ENCODE measurements at regions not wholly inside any gene's neighbourhood (a gene's known extent, or its start where the extent isn't known, plus 50 kb on each side); places are given as distances from the start of the nearest gene placed in this dataset.

DNA sequence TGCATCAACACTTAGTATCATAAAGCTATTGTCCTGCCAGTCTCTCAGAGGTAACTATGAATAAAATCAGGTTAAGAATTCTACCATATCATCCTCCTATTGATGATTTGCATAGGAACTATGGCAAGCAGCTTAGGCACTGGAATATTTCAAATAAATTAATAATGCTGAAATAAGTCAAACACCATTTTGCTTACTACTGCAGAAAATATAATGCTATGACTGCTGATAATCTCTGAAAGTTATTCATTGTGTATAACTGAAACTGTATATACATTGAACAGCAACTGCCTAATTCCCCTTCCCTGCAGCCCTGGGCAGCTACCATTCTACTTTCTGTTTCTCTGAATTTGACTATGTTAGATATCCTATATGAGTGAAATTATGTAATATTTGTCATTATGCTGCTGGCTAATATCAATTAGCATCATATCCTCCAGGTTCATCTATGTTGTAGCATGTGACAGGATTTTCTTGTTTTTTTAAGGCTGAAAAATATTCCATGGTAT is 318.8 kb upstream of the SGCG start:
- DNase-seq: no peak
- intact Hi-C loops (cut with DNase I): no loop called here
- Histone ChIP-seq H3K4me1 (no peaks in the 10 kb centered on the region), H3K27me3 (no peaks in the 10 kb centered on the region), H3K36me3 (no peaks in the 10 kb centered on the region), H3K9me3 (peaks cover 0 to 10% (median 0%) of the 10 kb centered on the region in 12 donors), H3K4me3 (no peak overlapping the region), H3K27ac (no peak overlapping the region)
- TF ChIP-seq POLR2A (IDR thresholded peaks at IDR 0.05): no peak
- TF ChIP-seq, protein P1, sequence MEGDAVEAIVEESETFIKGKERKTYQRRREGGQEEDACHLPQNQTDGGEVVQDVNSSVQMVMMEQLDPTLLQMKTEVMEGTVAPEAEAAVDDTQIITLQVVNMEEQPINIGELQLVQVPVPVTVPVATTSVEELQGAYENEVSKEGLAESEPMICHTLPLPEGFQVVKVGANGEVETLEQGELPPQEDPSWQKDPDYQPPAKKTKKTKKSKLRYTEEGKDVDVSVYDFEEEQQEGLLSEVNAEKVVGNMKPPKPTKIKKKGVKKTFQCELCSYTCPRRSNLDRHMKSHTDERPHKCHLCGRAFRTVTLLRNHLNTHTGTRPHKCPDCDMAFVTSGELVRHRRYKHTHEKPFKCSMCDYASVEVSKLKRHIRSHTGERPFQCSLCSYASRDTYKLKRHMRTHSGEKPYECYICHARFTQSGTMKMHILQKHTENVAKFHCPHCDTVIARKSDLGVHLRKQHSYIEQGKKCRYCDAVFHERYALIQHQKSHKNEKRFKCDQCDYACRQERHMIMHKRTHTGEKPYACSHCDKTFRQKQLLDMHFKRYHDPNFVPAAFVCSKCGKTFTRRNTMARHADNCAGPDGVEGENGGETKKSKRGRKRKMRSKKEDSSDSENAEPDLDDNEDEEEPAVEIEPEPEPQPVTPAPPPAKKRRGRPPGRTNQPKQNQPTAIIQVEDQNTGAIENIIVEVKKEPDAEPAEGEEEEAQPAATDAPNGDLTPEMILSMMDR (IDR thresholded peaks at IDR 0.05): no peak
- no peak for ATAC-seq

DNA sequence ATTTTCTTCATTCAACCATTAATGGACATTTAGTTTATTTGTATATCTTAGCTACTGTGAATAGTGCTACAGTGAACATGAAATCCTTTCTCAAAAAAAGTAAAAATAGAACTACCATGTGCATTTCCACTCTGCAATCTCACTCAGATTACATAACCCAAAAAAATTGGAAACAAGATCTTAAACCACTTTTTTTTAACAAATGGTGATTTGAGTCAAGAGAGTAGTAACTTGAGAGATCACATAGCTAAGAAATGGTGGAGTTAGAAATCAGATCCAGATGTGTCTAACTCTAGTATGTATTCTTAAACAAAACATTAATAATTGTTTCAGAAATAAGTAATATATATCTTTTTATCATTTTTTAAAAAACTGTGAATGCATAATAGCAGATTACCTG is 318.3 kb upstream of the SGCG start:
- no peak for DNase-seq
- no peak for TF ChIP-seq POLR2A (IDR thresholded peaks at IDR 0.05)
- TF ChIP-seq, protein P1 (IDR thresholded peaks at IDR 0.05): no peak
- H3K4me3 ChIP-seq: no peak overlapping the region

DNA sequence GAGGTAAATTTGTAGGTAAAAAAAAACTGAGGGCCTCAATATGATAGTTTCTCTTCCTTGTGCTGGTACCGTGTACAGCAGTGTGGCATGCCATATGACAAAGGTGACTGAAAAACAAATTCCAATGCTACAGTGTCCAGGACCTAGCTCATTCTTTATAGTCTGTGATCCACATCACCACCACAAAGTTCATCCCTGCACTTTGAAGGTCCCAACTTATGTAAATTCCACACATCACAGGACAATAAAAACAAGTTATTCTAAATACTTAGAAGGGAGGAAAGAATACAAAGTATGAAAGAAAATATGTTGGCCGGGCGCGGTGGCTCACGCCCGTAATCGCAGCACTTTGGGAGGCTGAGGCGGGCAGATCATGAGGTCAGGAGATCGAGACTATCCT is 314.6 kb upstream of the SGCG start:
- Histone ChIP-seq H3K36me3 (no peaks in the 10 kb centered on the region), H3K4me3 (no peak overlapping the region), H3K9me3 (no peaks in the 10 kb centered on the region), H3K27me3 (no peaks in the 10 kb centered on the region), H3K27ac (no peak overlapping the region), H3K4me1 (no peaks in the 10 kb centered on the region)
- intact Hi-C loops (cut with DNase I): no loop called here
- ATAC-seq (no peak), DNase-seq (no peak)
- TF ChIP-seq, protein P1 (IDR thresholded peaks at IDR 0.05): no peak
- TF ChIP-seq POLR2A (IDR thresholded peaks at IDR 0.05): no peak
- WGBS, 4 donors: 92 to 94% (median 93%) methylated on average over 9 of the region's 9 CpGs

More for the DNA sequence above, 318.3 kb upstream of the SGCG start:
- intact Hi-C loops (cut with DNase I): no loop called here
- H3K27ac ChIP-seq: no peak overlapping the region
- H3K36me3 ChIP-seq: no peaks in the 10 kb centered on the region
- H3K4me1 ChIP-seq: no peaks in the 10 kb centered on the region
- no peak for ATAC-seq
- peaks cover 0 to 6% (median 0%) of the 10 kb centered on the region in 12 donors for H3K9me3 ChIP-seq
- H3K27me3 ChIP-seq: no peaks in the 10 kb centered on the region

DNA sequence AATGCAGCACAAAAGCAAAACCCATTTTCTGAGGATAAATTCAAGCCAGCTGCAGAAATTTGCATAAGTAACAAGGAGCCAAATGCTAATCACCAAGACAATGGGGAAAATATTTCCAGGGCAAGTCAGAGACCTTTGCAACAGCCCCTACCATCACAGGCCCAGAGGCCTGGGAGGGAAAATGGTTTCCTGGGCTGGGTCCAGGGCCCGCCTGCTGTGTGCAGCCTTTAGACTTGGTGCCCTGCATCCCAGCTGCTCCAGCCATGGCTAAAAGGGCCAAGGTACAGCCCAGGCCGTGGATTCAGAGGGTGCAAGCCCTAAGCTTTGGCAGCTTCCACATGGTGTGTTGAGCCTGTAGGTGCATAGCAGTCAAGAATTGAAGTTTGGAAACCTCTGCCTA is 309.5 kb upstream of the SGCG start:
- no peak for TF ChIP-seq POLR2A (IDR thresholded peaks at IDR 0.05)
- TF ChIP-seq, protein P1 (IDR thresholded peaks at IDR 0.05): no peak
- Histone ChIP-seq H3K9me3 (no peaks in the 10 kb centered on the region), H3K27ac (no peak overlapping the region), H3K27me3 (no peaks in the 10 kb centered on the region), H3K4me1 (no peaks in the 10 kb centered on the region), H3K36me3 (no peaks in the 10 kb centered on the region), H3K4me3 (no peak overlapping the region)
- no peak for ATAC-seq
- WGBS, 4 donors: 74 to 100% (median 80%) methylated on average over 1 to 2 of the region's 2 CpGs
- DNase-seq: no peak
- intact Hi-C loops (cut with DNase I): no loop called here
